ENCODE measurements at regions not wholly inside any gene's neighbourhood (a gene's known extent, or its start where the extent isn't known, plus 50 kb on each side); places are given as distances from the start of the nearest gene placed in this dataset.

- Histone ChIP-seq H3K79me2 (no peaks in the 10 kb centered on the region), H3K9me2 (replicated peaks; ENCODE audit: insufficient read depth) (no peaks in the 10 kb centered on the region), H3K4me2 (no peak overlapping the region), H3K9me3 (ENCODE audit: low read depth) (no peaks in the 10 kb centered on the region), H3K27me3 (no peaks in the 10 kb centered on the region), H3K36me3 (replicated peaks; ENCODE audit: insufficient read depth, low read depth) (no peaks in the 10 kb centered on the region), H4K20me1 (ENCODE audit: insufficient read depth, poor library complexity, severe bottlenecking) (no peaks in the 10 kb centered on the region), H3K4me3 (no peak overlapping the region), H3K27ac (no peak overlapping the region), H3K4me1 (ENCODE audit: insufficient read depth) (no peaks in the 10 kb centered on the region), H2AFZ (no peak overlapping the region)
- 94% methylated on average over 7 of the region's 7 CpGs for WGBS (ENCODE audit: low lambda C conversion rate, missing lambda C conversion rate)
- TF ChIP-seq EZH2phosphoT487 (IDR thresholded peaks at IDR 0.05; ENCODE audit: low read depth, severe bottlenecking, unreplicated experiment) (no peak), EZH2 (IDR thresholded peaks at IDR 0.05; ENCODE audit: borderline replicate concordance) (no peak)
- TF ChIP-seq, protein P1, sequence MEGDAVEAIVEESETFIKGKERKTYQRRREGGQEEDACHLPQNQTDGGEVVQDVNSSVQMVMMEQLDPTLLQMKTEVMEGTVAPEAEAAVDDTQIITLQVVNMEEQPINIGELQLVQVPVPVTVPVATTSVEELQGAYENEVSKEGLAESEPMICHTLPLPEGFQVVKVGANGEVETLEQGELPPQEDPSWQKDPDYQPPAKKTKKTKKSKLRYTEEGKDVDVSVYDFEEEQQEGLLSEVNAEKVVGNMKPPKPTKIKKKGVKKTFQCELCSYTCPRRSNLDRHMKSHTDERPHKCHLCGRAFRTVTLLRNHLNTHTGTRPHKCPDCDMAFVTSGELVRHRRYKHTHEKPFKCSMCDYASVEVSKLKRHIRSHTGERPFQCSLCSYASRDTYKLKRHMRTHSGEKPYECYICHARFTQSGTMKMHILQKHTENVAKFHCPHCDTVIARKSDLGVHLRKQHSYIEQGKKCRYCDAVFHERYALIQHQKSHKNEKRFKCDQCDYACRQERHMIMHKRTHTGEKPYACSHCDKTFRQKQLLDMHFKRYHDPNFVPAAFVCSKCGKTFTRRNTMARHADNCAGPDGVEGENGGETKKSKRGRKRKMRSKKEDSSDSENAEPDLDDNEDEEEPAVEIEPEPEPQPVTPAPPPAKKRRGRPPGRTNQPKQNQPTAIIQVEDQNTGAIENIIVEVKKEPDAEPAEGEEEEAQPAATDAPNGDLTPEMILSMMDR (IDR thresholded peaks at IDR 0.05; ENCODE audit: poor library complexity), result no peak
- DNase-seq (ENCODE audit: low spot score), result no peak
Measured at GRCh38 chr6:2410656-2411380, 165.4 kb upstream of the GMDS start.

DNA sequence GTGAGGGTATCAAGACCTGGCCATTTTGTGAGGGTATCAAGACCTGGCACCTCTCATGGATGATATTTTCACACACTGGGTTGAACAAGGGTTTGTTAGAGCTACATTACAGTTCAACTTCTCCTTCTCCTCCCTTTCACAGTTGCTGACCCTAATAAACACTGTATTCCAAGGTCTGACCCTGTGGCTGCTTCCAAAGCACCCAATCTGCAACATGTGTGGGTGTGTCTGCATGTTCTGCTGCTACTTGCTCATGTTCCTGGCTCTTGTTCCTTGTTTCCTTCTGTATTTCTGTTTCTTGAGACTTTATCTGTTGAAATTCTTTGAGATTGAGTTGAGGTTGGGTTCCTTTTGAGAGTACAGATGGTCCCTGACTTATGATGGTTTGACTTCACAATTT lies 162.1 kb upstream of the GMDS start:
- Histone ChIP-seq H3K79me2 (no peaks in the 10 kb centered on the region), H3K4me2 (no peak overlapping the region), H3K27me3 (no peaks in the 10 kb centered on the region), H3K4me1 (ENCODE audit: insufficient read depth) (no peaks in the 10 kb centered on the region), H4K20me1 (ENCODE audit: insufficient read depth, poor library complexity, severe bottlenecking) (no peaks in the 10 kb centered on the region), H3K9me2 (replicated peaks; ENCODE audit: insufficient read depth) (no peaks in the 10 kb centered on the region), H3K4me3 (no peak overlapping the region), H3K27ac (no peak overlapping the region), H3K9me3 (ENCODE audit: low read depth) (no peaks in the 10 kb centered on the region), H2AFZ (no peak overlapping the region), H3K36me3 (replicated peaks; ENCODE audit: insufficient read depth, low read depth) (no peaks in the 10 kb centered on the region)
- no peak for TF ChIP-seq EZH2 (IDR thresholded peaks at IDR 0.05; ENCODE audit: borderline replicate concordance)
- DNase-seq (ENCODE audit: low spot score), result no peak

DNA sequence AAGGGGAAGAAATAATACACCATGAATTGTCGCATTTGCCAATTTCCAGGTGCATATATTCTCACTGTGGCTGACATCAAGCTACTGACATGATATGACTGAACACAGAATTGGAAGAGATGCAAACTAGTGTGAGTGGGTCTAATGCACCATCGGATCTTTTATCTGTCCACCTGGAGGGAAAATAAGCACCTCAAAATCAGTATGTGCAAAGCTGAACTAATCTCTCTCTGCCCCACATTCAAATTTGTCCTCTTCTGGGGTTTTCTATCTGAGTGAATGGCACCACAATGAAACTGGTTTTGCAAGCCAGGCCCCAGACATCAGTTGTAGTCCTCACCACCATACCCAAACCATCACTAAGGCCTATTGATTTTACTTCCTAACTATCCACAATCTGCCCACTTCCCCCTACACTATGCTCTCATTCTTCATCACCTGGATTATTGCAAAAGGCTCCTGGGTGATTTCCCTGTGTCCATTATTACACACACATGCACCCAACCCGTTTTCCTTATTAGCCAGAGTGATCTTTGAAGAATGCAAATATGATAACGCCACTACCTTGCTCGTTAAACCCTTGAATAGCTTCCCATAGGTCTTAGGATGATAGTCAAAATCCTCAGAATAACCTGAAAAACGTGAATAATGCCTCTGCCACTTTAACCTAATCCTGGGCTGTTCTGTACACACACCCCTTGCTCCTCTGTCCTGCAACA lies 159.0 kb upstream of the GMDS start:
- Histone ChIP-seq H3K27me3 (no peaks in the 10 kb centered on the region), H3K36me3 (replicated peaks; ENCODE audit: insufficient read depth, low read depth) (no peaks in the 10 kb centered on the region), H3K9me2 (replicated peaks; ENCODE audit: insufficient read depth) (no peaks in the 10 kb centered on the region), H3K4me3 (no peak overlapping the region), H3K4me2 (no peak overlapping the region), H3K4me1 (ENCODE audit: insufficient read depth) (no peaks in the 10 kb centered on the region), H3K79me2 (no peaks in the 10 kb centered on the region), H3K9me3 (ENCODE audit: low read depth) (no peaks in the 10 kb centered on the region), H2AFZ (no peak overlapping the region), H3K27ac (no peak overlapping the region), H4K20me1 (ENCODE audit: insufficient read depth, poor library complexity, severe bottlenecking) (no peaks in the 10 kb centered on the region)
- WGBS (ENCODE audit: low lambda C conversion rate, missing lambda C conversion rate), result 88% methylated on average over 6 of the region's 6 CpGs
- no peak for TF ChIP-seq EZH2phosphoT487 (IDR thresholded peaks at IDR 0.05; ENCODE audit: low read depth, severe bottlenecking, unreplicated experiment)
- no peak for TF ChIP-seq EZH2 (IDR thresholded peaks at IDR 0.05; ENCODE audit: borderline replicate concordance)
- TF ChIP-seq, protein P1 (IDR thresholded peaks at IDR 0.05; ENCODE audit: poor library complexity), result no peak
- no peak for DNase-seq (ENCODE audit: low spot score)

- Histone ChIP-seq H4K20me1 (ENCODE audit: insufficient read depth, poor library complexity, severe bottlenecking) (no peaks in the 10 kb centered on the region), H3K9me2 (replicated peaks; ENCODE audit: insufficient read depth) (no peaks in the 10 kb centered on the region), H3K79me2 (no peaks in the 10 kb centered on the region), H3K27me3 (no peaks in the 10 kb centered on the region), H3K27ac (no peak overlapping the region), H3K9me3 (ENCODE audit: low read depth) (no peaks in the 10 kb centered on the region), H3K4me3 (no peak overlapping the region), H3K36me3 (replicated peaks; ENCODE audit: insufficient read depth, low read depth) (no peaks in the 10 kb centered on the region), H2AFZ (no peak overlapping the region), H3K4me2 (no peak overlapping the region), H3K4me1 (ENCODE audit: insufficient read depth) (no peaks in the 10 kb centered on the region)
- DNase-seq (ENCODE audit: low spot score), result no peak
- 86% methylated on average over 4 of the region's 4 CpGs for WGBS (ENCODE audit: low lambda C conversion rate, missing lambda C conversion rate)
- TF ChIP-seq EZH2 (IDR thresholded peaks at IDR 0.05; ENCODE audit: borderline replicate concordance), result no peak
- no peak for TF ChIP-seq EZH2phosphoT487 (IDR thresholded peaks at IDR 0.05; ENCODE audit: low read depth, severe bottlenecking, unreplicated experiment)
- TF ChIP-seq, protein P1 (IDR thresholded peaks at IDR 0.05; ENCODE audit: poor library complexity), result no peak
Measured at GRCh38 chr6:2403546-2403945, 158.1 kb upstream of the GMDS start.

Data from hepatocyte (in vitro differentiated cells).